Activated CD8-positive, alpha-beta memory T cell treated with anti-CD3 and anti-CD28 coated beads for 36 hours (primary cell): ENCODE measurements at regions not wholly inside any gene's neighbourhood (a gene's known extent, or its start where the extent isn't known, plus 50 kb on each side); places are given as distances from the start of the nearest gene placed in this dataset.

ENCODE experiments used
- CTCF ChIA-PET: fragments of 350-600 bp; sonication (Branson Sonifier 250); formaldehyde crosslinking; loops from one replicate; lab custom pipeline; 2021; ENCODE audit warnings: antibody characterized with exemption; lab: Charles Lee
- POLR2A ChIA-PET: fragments of 350-600 bp; sonication (Branson Sonifier 250); formaldehyde crosslinking; loops from one replicate; lab custom pipeline; 2021; ENCODE audit warnings: antibody characterized with exemption; lab: Charles Lee

DNA sequence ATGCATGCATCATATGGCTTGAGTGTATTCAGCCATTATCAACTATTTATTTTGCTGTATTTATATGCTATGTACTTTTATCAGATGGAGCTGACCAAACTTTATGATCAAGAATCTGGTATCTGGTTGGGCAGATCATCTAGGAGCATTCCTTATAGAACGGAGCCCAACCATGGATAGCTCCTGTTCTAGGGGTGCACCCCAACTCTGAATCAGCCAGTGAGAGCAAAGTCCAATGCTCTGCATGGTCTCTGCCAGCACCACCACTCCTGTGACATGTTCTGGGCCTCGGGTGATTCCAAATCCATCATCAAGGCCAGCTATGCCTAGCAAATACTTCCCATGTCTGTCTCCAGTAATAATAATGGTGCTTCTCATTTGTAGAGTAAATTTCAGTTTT is 517.5 kb downstream of the AGTPBP1 start:
- POLR2A ChIA-PET, result no interaction called here
- CTCF ChIA-PET, result no interaction called here

DNA sequence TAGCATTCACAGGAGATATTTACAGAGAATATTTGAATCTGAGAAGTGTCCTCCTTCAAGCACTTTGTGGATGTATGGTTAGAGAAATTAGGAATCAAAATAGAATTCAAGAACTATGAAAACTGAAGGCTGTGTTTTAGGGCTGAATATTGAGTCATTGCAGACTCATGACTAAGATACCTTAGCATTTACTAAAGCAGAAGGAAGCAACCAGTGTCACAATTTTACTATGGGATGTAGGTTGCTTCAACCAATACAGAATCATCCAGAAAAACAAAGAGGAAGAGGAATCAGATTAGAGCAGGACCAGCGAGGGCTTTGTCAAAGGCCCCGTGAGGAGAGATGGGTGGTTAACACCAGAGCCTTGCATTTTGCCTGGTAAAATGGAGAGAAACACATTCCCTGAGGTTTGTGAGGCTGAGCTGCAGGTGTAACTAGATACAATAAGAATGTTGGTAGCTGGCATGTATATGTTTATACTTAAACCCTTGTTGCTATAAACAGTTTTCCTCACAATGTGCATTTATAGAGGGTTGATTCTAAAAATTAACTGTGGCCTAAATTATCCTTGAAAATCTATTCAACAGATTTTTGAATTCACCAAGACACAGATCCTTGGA is 518.1 kb downstream of the AGTPBP1 start:
- ChIA-PET CTCF (no interaction called here), POLR2A (no interaction called here)

DNA sequence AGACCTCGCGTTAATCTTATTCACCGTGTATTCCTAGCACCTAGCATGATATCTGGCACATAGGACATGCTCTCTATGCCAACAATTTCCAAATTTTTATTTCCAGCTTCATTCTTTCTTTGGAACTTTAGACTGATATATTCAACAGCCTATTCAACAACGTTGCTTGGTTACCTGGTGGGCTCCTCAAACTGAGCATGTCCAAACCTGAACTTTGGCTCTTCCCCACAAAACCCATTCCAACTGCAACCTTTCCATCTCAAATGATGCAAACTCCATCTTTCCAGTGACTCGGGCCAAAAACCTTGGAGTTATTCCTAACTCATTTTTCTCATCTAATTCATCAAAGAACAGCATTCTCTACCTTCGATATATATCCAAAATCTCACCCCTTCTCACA is 525.2 kb downstream of the AGTPBP1 start:
- POLR2A ChIA-PET, result no interaction called here

DNA sequence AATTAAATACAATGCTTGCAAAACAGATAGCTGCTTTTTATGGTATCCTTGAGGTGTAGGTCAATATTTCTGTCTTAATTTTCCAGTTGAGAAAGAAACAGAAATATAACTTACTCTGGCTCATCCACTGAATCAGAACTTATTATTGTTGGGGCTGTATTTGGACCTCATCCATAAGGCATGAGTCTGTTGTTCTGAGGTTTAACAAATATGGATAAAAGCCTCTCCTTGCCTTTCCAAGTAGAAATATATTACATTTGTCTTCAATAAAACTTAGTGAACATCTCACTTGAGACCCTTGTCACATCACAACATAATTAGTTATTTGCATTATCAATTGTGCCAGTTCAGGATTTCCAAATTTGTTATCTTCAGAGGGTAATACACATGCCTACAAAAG is 525.8 kb downstream of the AGTPBP1 start:
- CTCF ChIA-PET, result no interaction called here

More for the DNA sequence above, 525.2 kb downstream of the AGTPBP1 start:
- CTCF ChIA-PET, result no interaction called here

DNA sequence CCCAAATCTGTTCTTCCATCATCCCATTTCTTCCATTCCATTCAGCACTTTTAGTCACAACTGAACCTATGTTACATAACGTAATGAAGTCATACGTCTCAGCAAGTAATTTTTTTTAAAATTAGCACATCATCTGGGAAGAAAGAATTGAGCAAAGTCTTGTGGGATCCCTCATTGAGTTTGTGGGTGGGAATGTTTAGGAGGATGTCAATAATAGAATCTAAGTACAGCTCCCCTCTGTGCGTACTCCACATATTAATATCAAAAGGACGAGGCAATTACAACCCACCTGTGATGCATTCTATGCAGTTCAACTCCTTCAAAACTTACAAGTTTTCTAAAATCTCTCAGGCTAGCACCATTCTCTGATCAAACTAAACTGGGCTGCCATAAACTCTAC is 526.3 kb downstream of the AGTPBP1 start:
- POLR2A ChIA-PET, result no interaction called here
- CTCF ChIA-PET, result no interaction called here

More for the DNA sequence above, 525.8 kb downstream of the AGTPBP1 start:
- POLR2A ChIA-PET, result no interaction called here

DNA sequence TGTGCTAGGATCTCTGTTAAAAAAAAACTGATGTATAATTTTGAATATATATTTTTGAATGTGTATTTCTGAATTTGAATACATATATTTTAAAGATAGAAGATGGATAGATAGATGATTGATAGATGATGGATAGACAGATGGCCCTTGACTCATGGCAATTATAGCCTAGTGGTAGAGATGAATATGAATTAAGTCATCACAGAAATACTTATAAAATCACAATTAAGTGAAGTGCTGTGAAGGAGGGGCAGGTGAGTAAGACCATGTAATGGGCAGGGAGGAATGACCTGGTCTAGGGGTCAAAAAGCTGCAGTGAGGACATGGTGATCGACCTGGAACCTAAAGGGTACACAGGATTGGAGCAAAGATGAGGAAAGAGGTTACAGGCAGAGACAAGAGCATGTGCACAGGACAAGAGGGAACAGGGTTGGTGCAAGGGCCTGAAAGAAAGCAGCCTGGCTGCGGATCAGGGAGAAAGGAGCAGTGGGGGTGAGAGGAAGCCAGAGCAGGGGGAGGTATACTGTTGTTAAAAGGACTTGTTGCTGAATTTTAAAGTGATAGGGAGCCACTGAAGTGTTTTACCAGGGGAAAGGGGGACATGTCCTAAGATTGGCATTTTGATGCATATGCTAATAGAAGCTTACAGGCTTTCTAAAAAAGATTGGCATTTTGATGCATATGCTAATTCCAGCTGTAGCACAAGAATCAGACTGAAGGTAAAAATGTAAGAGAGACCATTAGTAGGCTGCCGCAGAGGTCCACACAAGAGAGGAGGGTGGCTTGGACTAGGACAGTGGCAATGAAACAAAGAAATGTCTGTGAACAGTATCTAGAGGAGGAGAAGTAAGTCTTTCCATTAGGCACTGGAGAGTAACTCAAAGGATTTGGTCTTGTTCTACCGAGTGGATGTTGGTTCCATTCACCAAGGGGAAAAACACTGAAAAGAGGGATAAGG is 527.8 kb downstream of the AGTPBP1 start:
- POLR2A ChIA-PET, result no interaction called here
- CTCF ChIA-PET, result no interaction called here

DNA sequence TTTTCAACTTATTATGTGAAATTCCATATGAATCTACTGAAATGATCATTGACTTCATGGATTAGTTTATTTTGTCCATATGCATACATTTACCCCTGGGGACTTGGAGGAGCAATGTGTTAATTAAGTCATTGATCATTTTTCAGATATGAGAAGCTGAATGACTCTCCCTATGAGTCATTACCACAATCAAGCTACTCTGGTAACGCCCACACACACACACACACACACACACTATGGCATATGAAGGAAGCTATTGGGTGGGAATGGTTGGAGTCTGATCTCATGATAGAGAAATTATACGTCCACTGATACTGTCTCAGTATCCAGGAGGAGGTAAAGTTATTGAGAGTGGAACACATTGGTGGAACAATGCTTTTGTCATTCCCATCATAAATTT is 528.9 kb downstream of the AGTPBP1 start:
- ChIA-PET CTCF (no interaction called here), POLR2A (no interaction called here)

DNA sequence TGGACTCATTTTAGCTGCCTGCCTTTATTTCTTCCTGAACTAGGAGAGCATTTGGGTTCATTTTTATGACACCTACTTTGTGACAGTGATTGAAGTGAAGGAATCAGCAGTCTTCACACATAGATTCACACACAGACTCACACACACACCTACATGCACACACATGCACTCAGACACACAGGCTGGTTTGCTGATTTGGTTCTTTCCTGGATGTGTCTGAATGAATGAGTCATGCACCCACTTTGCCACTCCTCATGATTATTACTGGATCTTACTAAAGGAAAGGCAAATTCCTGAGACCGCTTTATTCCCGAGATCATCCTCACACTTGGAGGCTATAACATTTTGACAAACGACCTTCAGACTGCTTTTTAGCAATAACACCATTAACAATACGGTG is 529.5 kb downstream of the AGTPBP1 start:
- ChIA-PET CTCF (no interaction called here), POLR2A (no interaction called here)

DNA sequence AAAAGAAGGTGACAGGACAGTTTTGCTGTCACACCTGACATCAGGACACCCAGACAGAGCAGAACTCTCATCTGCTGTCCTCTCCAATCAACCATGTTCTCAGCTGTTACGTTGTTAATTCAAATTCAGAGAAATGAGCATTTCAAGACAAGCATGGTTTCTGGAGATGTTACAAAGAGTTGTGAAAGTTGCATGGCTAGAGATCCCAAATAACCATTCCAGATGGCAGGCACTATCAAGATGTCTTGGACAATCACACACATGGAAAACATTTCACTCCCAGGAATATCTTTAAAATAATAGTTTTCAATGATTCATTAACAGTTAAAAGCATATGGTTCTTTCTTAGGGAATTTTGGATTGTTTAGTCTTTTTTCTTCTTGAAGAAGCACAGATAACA is 533.1 kb downstream of the AGTPBP1 start:
- CTCF ChIA-PET, result interaction anchor here (0.5 kb wide), 1 partner anchor 723 kb away, joined by 5 read pairs; no protein-coding TSS in a partner anchor
- POLR2A ChIA-PET, result no interaction called here

DNA sequence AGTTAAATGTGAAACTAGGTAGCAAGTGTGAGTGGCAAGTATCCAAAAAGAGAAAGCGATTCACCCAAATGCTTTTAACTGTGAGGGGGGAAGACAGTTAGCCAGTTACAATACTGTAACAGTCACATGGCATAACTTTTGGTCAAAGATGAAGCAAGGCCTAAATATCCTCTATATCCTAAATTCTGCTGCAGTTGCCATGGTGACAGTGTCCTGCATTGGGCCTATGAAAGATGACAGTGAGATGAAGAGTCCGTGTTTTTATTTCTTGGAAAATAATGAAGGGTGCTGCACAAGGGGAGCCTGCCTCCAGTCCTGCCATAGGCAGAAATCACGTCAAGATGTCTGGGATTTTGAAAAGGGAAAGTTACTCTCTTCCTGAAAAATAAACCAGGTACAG is 534.6 kb downstream of the NTRK2 start:
- ChIA-PET CTCF (no interaction called here), POLR2A (no interaction called here)

DNA sequence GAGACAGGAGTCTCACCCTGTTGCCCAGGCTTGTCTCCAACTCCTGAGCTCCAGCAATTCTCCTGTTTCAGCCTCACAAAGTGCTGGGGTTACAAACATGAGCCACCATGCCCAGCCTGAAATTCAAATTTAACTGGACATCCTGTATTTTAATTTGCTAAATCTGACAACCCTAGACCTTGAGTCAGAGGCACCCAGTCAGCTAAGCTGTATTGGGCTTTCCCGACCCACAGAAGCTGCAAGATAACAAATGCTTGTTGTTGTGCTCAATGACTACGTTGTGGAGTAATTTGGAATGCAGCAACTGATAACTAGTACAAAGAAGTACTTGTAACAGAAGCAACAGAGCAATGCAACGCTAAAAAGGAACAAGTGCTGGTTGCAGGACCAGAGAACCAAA is 533.1 kb downstream of the NTRK2 start:
- POLR2A ChIA-PET, result no interaction called here
- CTCF ChIA-PET, result no interaction called here

DNA sequence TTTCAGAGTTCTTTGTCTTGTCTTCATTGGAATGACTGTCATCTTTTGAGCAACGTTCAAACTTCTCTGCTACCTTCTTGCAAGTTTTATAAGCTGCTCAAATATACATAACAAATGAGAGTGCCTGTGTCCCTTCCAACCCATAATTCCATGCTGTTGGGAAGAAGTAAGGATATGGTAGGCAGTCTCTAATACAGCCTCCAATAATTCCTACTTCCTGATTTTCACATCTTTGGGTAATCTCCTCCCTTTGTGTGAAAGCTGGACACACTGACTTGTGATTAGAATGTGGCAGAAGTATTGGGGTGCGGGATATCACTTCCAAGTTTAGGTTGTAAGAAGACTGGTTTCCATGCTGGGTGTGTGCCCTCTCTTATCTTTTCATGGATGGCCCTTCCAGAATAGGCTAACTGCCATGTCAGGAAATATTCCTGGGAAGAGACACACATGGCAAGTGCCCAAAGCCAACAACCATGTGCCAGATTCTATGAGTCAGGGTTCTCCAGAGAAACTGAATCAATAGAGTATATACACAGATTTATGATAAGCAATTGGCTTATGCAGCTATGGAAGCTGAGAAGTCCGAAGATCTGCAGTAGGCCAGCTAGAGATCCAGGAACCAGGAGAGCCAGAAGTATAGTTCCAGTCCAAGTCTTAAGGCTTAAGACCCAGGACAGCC is 531.3 kb downstream of the NTRK2 start:
- CTCF ChIA-PET, result no interaction called here
- POLR2A ChIA-PET, result no interaction called here

DNA sequence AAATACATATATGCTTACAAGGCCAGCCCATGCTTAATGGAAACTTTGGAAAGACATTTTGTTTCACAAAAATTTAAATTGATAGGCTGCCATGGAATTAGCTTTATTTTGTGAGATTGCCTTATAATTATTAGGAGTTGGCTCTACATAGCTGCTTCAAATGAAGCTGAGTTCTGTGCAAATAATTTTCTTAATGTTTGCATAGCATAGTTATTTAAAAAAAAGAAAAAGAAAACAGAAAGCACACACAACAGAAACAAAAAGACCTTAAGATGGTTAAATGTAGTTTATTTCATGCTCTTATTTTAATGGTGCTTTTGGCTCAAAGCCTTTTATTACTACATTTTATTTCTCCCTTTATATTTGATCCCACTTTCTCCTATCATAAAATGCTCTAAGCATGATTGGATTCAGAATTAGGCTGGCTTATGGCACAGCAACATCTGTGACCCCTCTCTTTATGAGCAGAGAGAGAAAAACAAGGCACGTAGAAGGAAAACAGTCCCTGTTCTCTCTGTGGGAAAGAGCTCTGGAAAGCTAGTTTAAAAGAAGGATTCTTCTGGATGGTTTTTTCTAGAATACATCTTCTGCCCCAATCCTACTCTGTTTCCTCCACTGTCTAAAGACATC is 530.5 kb downstream of the NTRK2 start:
- CTCF ChIA-PET, result no interaction called here
- POLR2A ChIA-PET, result no interaction called here

DNA sequence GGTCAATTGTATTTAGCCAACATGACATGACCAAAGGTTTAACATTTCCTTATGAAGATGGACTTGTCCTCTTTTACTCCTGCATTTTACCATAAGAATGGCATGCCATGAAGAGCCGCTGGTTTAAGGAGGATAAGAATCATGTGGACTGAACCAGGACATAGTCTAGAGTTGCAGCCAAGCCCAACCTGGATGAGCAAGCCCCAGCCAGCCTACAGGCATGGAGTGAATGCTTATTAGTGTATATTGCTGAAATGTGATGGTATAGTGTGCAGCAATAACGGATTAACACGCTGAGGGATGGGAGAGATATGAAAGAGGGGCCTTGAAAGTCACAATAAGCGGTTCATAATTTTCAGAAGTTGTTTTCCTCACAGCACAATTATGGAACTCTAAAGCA is 523.2 kb downstream of the NTRK2 start:
- ChIA-PET CTCF (no interaction called here), POLR2A (no interaction called here)

DNA sequence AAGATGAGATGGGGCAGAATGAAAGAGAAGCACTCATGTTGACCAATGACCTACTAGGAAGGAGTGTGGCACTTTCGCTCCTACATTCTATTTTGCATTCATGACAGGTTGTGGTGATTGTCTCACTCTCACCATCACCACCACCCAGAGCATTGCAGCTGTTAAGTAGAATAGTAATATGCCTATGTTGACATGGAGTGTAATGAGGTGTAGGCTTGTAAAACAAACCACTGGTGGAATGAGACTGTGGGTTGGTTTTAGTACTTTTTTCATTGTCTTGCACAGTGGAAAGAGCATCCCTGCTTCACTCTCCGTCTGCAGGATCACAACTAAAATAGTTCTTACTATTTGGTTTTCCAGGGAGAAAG is 516.7 kb downstream of the NTRK2 start:
- POLR2A ChIA-PET, result no interaction called here
- CTCF ChIA-PET, result no interaction called here

DNA sequence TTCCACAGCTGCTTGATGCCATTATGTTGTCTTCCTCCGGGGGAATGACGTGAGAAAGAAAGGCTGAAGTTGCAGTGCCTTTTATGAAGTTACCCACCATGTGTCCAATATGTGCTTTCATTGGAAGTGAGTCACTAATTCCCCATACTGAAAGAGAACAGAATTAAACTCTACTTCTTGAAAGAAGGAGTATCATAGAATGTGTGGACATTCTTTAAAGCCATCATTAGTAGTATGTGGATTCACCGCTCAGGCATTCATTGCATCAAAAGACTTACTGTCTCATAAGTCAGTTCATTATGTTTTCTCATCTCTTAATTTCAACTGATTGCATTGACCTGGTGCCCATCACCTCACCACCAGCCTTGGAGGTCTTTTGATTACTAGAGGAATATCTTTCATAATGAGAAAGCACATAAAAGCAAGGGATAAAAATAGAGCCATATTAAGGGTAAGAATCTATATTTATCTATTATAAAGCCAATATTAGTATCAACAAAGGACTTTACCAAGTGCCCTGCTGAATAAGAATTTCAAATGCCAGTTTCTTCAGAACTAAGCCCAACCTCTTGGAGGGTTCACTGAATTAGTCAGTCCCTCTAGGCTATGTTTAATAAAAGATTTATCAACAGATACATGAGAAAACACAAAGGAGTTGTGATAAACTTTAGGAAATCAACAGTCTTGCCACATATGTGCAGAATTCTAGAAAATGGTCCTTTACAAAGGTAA is 516.1 kb downstream of the NTRK2 start:
- ChIA-PET POLR2A (no interaction called here), CTCF (no interaction called here)

DNA sequence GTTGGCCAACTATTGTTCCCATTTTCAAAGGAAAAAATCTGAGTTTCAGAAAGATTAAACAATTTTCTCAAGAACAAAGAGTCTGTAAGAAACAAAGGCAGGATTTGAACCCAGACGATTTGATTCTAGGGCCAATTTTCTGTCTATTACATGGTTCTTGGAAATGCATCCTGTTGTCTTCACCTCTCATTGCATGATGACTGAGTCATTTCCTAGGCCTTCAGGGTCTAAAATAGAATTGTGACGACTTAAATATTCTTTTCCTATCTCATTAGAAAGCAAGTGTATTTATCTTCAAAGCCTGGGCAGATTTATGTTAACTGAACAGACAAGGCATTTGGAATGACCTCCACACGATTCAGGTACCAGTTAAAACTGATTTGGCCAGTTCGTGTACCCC is 512.9 kb downstream of the NTRK2 start:
- CTCF ChIA-PET, result no interaction called here
- POLR2A ChIA-PET, result no interaction called here

DNA sequence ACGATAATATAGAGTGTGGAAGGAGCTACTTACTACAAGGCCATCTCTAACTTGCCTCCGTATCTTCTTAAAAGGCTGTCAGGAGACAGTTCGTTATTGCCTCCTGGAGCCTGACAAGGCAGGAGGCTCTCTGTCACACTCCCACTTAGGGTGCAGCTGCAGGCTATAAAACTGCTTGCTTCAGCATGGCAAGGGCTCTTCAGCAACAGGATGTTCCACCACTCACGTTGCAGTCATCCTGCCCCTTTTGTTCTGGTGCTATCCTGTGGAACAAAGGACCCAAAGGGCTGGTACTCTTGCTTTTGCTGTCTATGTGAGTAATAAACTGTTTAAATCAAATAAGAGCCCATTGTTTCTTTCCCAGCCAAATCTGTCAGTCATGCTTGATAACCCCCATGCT is 508.9 kb downstream of the NTRK2 start:
- CTCF ChIA-PET, result no interaction called here

DNA sequence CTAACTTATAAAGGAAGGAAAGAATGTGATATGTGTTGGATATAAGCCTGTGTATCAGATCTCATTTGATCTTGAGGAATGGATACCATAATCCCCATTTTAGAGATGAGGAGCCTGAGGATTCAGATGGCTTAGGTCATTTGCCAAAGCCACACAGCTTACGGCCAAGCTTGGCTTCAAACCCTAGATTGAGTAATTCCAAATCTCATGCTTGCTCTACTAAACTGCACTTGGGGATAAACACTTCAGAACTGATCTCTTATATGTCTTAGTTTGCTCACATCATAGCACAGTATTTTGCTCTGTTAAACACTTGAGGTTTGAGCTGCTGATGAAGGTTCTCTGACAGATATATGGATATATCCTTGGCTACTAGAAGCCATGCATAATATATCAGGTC is 504.4 kb downstream of the NTRK2 start:
- POLR2A ChIA-PET, result no interaction called here
- CTCF ChIA-PET, result no interaction called here

More for the DNA sequence above, 508.9 kb downstream of the NTRK2 start:
- POLR2A ChIA-PET, result no interaction called here
